IPS-NIHi7 (cell line): ENCODE measurements at regions not wholly inside any gene's neighbourhood (a gene's known extent, or its start where the extent isn't known, plus 50 kb on each side); places are given as distances from the start of the nearest gene placed in this dataset.

ENCODE experiments used
- DNase-seq: peaks from one replicate; pipeline ENCODE4 v3.0.0; 2012; ENCODE audit warnings: mixed read lengths; ENCODE audit errors: extremely low spot score

GRCh38 chr1:56225964-56226815 lies 353.2 kb downstream of the PLPP3 start:
- no peak for DNase-seq

DNA sequence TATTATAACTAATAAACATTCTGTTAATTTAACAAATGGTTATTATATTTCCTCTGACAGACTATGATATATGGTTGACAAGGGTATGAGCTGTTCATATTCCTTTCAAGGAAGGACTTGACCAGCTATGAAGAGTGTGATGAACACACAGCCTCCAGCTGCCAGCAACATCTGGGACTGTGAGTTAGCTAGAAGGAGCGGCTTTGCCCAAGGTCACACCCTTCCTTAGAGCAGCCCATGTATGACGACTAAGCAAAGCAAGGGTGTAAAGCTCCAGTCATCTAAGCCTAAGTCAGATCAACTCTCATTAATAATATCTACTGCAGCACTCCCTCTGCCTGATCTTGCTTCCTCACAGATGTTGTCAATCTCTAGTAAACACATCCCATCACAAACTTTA lies 355.4 kb downstream of the PLPP3 start:
- DNase-seq, result no peak

DNA sequence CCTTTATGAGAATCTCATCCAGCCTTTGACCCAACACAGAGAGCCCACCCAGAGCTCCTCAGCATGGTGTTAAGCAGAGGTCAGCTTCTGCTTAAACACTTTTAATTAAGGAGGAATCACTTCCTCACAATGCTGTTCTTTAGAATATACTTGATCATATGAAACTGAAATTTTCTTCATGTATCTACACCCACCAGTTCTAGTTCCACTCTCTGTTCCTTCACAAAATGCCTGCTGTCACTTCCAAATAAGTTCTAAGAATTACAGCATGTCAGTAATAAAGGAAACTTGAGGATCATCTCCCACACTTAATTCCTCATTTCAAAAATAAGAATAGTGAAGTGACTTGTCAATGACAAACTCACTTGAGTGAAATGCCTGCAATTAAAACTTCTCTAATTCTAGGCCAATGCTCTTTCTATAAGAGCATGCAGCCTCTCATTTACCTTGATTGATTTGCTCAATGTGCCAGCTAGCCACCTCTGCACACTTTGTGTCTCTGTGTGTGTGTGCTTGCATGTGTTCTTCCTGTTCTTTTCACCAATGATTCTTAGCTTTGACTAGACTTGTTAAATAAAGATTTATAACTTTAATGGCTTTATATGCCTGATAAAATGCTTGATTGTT lies 356.3 kb downstream of the PLPP3 start:
- DNase-seq, result no peak

DNA sequence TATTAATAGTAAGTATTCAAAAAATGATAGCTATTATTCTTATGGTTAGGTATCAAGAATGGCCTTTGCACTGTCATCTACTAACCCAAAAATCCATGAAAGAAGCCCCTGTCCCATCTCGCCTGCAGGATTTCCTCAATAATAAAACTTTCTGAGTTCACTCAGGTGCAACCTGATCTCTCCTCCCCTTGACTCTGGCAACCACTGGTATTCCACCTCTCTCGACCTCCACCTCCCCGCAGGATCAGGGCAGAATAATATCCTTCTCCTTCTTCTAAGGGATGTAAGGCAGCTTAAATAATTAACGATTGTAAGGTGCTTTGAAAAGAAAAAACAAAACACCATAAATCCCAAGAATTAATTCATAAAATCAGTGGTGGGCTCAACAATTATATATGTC lies 359.3 kb downstream of the PLPP3 start:
- no peak for DNase-seq

DNA sequence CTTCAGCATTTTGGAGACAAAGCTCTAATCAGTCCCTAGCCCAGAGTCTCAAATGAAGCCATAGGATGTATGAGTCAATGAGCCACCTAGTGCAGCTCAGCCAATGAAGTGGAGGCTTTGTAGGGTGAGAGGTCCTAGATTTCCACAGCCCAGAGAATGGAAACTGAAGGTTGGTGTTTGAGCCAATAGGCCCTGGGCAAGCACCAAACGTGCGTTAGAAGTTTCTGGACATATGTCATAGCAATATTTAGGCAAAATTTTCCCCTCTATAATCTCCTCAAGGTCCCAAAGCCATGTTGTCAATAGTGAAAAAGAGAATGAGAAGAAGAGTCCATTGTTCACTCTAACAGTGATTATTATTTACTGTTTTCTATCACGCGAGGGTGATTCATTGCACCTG lies 361.3 kb downstream of the PLPP3 start:
- DNase-seq, result no peak

GRCh38 chr1:56216218-56216617 lies 363.1 kb downstream of the PLPP3 start:
- DNase-seq, result no peak

DNA sequence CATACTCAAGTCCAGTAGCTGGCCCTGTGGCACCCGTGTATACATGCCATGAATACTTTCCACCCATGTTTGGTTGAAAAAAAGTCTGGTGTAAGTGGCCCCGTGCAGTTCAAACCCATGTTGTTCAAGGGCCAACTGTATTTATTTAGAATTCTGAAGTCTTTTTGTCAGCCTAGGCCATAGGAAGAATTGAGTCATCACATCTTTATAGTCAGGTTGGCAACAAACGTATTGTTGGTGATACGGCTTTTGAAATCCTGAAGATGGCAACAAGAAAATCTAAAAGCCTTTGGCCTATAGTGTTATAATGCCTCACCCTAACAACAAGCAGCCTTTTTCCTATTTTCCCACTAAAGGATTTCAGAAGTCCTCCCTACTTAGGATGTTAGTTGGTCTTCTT lies 363.6 kb downstream of the PLPP3 start:
- DNase-seq, result no peak

DNA sequence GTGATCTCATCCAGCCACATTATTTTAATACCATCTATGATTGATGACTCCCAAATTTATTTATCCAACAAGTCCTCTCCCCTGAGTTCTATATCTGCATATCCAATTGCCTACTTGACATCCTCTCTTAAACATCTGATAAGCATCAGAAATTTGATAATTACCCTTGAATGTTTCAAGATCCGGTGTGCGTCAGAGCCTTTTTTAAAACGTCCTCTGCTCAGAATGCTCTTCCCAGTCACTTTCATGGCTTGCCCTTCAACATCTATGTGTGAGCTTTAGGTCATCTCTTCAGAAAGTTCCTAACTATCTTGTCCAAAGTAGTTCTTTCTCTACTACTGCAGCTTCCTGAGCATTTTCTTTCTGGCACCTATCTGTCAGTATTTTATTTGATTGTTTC lies 364.3 kb downstream of the PLPP3 start:
- no peak for DNase-seq

DNA sequence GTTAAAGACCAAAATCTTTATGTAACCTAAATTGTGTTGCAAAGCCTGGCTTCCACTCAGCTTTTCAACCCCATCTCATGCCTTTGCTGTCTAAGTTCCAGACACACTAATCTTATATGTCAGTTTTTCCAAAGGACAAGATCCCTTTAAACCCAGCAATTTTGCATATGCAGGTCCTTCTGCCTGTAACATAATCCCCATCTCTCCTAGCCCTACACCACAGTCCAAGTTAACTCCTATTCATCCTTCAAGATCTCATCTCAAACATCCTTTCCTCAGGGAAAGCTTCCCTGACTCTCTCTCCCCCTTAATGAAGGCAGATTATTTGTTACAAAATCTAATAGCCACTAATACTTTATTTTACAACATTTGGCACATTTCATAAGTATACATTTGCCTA lies 366.3 kb downstream of the PLPP3 start:
- DNase-seq, result no peak

DNA sequence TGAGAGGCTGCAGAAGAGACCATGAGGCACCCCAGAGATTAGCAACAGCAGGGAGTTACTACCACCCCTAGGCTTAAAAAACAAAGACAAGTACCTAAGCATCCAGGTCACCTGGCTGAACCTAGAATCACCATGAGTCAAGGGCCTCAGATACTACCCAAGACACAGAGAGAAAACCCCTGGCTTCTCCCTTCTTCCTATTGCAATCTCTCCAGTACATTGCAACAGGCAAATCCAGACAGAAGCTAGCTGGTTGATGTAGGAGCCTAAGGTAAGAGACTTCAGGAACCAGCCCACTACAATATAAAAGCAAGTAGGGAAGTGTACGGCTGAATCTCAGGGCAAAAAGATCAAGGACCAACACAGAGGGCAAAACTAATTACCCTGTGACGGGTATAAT lies 367.2 kb downstream of the PLPP3 start:
- DNase-seq, result no peak

DNA sequence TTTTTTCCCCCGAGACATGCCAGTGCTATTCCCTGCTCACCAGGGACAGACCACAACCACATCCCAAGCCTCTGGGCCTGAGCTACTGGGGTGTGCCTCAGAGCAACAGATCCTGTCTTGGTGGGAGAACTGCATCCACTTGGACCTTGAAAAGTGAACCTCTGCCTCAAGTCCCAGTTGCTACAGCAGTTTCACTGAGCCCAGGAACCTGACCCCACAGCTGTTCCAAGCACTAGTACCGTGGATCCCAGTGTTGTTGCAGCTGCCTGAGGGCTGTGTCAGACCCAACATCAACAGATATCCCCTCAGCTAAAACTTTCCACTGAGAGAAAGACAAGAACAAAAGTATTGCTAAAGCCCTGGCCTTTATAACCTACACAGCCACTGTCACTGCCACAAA lies 373.0 kb downstream of the PLPP3 start:
- no peak for DNase-seq

GRCh38 chr1:56204206-56204605 lies 375.2 kb downstream of the PLPP3 start:
- no peak for DNase-seq

GRCh38 chr1:56202796-56203492 lies 376.4 kb downstream of the PLPP3 start:
- no peak for DNase-seq

DNA sequence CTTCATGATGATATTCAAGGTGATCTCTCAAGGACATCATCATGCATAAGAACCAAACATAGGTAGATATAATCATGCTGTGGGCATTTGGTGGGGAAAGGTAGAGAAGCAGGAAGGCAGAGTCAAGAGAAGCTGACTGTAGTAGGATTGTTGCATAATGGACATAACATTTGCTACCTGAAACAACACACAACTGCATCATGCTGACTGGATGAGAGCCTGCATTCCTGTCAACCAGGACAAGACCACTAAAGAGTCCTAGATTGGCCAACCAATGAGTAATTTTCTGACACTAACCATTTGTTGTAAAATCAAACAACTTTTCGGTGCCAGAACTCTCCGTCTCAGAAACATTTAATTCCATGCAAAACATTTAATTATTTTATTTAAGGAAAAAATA lies 377.2 kb downstream of the PLPP3 start:
- no peak for DNase-seq

GRCh38 chr1:56200896-56201295 lies 378.5 kb downstream of the PLPP3 start:
- no peak for DNase-seq

GRCh38 chr1:56200442-56200841 lies 378.9 kb downstream of the PLPP3 start:
- no peak for DNase-seq

- no peak for DNase-seq
Measured at GRCh38 chr1:56199956-56200355, 379.4 kb downstream of the PLPP3 start.

DNA sequence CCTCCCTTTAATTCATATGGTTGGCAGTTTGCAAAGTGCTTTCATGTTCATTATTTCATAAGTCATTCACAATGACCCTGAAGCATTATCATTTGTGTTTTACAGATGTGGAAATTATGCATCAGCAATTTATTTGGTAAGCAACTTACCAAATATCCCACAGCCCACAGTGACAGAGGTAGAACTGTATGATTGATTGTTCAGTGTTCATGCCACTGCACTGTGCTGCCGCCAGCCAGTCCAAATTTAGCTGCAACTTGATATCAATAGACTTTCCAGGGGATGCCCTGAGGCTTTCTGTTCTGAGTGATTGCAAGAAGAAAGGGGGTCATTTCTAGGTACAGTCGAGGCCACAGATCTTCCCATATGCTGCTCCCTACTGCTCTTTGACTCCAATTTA lies 380.3 kb downstream of the PLPP3 start:
- DNase-seq, result no peak

DNA sequence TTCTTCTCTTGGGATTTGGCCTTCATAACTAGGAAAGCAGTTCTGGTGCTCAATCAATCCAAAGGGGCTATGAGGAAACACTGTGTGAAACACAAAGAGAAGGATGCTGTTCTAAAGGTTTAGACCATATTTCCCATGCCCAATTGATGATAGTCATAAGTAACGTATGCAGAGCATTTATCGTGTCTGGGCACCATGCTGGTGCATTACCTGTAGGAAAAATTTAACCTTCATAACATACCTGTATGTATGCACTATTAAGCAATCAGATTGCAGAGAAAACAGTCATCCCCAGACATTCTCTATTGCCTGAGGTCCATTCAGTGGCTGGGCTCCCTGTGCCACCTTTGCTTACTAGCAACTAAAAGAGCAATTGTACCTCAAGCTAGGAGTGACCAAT lies 381.4 kb downstream of the PLPP3 start:
- DNase-seq, result no peak

DNA sequence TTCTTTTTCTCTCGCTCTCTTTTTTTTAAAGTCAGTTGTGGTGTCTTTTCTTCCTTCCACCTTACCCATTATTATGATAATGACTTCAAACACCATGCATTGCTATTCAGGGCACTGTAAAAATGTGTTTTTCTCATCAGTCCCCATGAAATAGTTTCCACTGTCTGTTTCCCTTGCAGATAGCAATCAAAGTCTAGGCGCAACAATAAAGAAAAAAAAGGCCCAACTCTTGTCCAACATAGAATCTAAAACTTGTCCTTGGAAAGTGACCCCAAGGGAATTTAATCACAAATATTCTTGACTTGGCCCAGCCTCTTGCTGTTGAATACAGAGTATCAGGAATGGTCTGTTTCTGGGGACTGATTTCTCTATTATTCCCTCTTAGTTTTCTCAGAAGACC lies 382.5 kb downstream of the PLPP3 start:
- DNase-seq, result no peak

DNA sequence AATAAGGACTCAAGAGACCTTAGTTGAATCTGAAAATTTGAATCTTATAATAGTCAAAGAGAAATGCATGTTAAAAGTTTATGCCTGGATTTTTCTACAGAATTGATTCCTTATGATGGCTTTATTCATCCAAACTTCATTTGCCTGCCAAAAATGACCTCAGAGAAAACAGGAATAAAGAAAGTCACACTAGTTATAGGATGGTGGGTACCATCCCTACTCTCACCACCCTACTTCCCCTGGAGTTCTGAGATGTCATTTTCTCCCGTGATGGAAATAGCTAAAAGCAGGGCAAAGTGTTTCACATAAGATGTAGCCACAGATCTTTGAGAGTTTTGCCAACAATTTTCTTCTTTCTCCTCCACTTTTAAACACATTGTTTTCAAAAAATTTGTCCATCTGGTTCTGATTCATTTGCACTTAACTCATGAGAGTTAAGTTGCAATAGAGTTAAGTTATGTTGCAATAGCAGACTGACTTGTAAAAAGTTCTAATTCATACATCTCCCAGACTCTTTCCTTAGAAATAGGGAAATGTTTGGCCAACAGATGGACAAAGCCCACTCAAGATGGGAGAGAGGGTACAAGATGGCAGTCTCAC lies 384.6 kb downstream of the PLPP3 start:
- no peak for DNase-seq

- DNase-seq, result no peak
Measured at GRCh38 chr1:56193656-56194055, 385.7 kb downstream of the PLPP3 start.

DNA sequence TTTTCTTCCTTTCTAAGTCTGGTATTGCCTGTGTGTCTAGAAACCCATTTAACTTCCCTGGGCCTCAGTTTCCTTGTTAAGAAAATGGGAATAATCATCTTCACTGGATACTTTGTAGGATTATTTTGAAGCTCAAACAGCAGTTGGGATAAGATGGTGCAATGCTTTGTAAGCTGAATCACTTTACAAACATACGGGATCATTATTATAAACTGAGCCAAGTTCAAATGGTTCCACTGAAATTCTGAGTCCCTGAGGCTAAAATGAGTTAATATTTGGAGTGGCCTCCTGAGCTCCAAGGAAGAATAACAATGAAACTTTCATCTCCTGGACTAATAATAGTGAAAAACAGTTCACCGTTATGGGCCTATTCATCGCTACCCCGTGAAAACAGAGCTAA lies 388.0 kb downstream of the PLPP3 start:
- no peak for DNase-seq
